ENCODE measurements at regions not wholly inside any gene's neighbourhood (a gene's known extent, or its start where the extent isn't known, plus 50 kb on each side); places are given as distances from the start of the nearest gene placed in this dataset.

DNA sequence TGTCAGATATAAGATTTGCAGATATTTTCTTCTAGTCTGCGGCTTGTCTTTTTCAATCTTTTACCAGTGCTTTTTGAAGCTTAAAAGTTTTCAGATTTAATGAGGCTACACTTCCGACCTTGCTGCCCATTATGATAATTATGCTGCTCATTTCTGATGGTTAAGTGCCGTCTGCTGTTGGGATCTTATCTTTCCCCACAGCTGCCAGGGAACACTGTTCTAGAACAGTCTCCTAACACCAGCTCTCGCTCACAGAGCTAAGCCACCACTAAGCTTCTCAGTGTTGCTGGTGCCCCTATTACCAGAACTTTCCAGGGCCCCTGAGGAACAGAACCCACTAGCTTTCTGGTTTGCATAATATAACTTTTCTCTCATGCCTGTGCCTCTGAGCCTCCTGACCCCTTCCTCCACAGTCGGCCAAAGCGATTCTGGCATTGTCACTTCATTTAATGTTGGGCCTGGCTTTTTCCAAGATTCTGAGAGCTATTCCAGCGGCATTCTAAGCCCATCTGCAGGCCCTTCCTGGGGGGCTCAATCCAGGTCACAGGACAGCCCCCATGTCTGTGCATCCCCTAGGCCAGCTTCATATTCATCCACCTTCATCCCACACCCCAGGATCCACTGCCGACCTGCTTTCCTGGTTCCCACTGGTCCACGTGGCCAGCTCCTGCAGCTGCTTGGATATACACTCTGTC lies 237.0 kb downstream of the PTPRU start:
- no peaks in the 10 kb centered on the region for H3K36me3 Mint-ChIP-seq (ENCODE audit: low read depth, unreplicated experiment)
- H3K27me3 Mint-ChIP-seq (ENCODE audit: unreplicated experiment) = peaks cover 4% of the 10 kb centered on the region
- H3K4me1 Mint-ChIP-seq (ENCODE audit: unreplicated experiment) = no peaks in the 10 kb centered on the region
- no peak overlapping the region for H3K27ac Mint-ChIP-seq (ENCODE audit: unreplicated experiment)
- TF ChIP-seq, protein P1, sequence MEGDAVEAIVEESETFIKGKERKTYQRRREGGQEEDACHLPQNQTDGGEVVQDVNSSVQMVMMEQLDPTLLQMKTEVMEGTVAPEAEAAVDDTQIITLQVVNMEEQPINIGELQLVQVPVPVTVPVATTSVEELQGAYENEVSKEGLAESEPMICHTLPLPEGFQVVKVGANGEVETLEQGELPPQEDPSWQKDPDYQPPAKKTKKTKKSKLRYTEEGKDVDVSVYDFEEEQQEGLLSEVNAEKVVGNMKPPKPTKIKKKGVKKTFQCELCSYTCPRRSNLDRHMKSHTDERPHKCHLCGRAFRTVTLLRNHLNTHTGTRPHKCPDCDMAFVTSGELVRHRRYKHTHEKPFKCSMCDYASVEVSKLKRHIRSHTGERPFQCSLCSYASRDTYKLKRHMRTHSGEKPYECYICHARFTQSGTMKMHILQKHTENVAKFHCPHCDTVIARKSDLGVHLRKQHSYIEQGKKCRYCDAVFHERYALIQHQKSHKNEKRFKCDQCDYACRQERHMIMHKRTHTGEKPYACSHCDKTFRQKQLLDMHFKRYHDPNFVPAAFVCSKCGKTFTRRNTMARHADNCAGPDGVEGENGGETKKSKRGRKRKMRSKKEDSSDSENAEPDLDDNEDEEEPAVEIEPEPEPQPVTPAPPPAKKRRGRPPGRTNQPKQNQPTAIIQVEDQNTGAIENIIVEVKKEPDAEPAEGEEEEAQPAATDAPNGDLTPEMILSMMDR (IDR thresholded peaks at IDR 0.05; ENCODE audit: unreplicated experiment) = no peak
- no peak for DNase-seq (ENCODE audit: low spot score)
- H3K9me3 Mint-ChIP-seq (ENCODE audit: unreplicated experiment) = no peaks in the 10 kb centered on the region
- H3K4me3 Mint-ChIP-seq (ENCODE audit: unreplicated experiment) = no peak overlapping the region

DNA sequence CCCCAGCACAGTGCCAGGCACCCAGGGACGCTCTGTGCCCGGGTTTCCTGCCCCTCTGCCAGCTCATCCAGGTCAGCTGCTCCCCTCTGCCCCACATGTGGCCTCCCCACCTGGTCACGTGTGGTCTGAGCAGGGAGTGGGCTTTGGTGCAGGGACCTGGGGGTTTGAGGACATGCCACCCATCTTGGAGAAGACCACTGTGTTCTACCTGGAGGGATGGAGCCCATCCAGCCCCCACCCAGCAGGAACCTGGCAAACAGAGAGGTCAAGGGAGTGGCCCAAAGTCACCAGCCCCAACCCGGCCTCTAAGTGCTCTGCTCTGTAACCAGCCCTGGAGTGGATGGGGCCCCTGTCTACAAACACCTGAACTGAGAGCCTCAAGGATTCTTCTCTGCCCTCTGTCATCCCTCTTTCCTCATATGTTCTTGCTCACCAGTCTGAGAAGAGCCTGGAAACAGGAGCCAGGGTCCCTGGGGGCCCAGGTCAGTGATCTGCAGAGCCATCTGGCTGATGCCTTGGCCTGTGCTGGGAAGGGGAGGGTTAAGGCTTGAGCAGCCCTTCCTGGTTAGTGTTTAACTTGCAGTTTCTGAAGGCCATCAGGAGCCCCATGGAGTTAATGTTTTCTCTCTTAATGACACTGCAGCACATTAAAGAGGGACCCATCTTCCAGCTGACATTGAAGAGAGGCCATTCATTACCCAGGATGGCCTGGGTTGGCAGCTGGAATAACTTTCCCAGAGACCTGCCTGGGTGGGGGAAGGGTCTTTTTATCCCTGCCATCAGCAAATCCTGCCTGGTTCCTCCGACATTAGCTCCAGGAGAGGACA lies 235.4 kb downstream of the PTPRU start:
- TF ChIP-seq, protein P1 (IDR thresholded peaks at IDR 0.05; ENCODE audit: unreplicated experiment) = no peak
- H3K27me3 Mint-ChIP-seq (ENCODE audit: unreplicated experiment) = peaks cover 4% of the 10 kb centered on the region
- H3K4me1 Mint-ChIP-seq (ENCODE audit: unreplicated experiment) = no peaks in the 10 kb centered on the region
- H3K36me3 Mint-ChIP-seq (ENCODE audit: low read depth, unreplicated experiment) = no peaks in the 10 kb centered on the region
- H3K4me3 Mint-ChIP-seq (ENCODE audit: unreplicated experiment) = no peak overlapping the region
- no peak overlapping the region for H3K27ac Mint-ChIP-seq (ENCODE audit: unreplicated experiment)
- no peaks in the 10 kb centered on the region for H3K9me3 Mint-ChIP-seq (ENCODE audit: unreplicated experiment)
- DNase-seq (ENCODE audit: low spot score) = no peak

- Mint-ChIP-seq H3K9me3 (ENCODE audit: unreplicated experiment) (no peaks in the 10 kb centered on the region), H3K4me1 (ENCODE audit: unreplicated experiment) (no peaks in the 10 kb centered on the region), H3K4me3 (ENCODE audit: unreplicated experiment) (no peak overlapping the region), H3K27ac (ENCODE audit: unreplicated experiment) (no peak overlapping the region), H3K36me3 (ENCODE audit: low read depth, unreplicated experiment) (no peaks in the 10 kb centered on the region), H3K27me3 (ENCODE audit: unreplicated experiment) (peaks cover 4% of the 10 kb centered on the region)
- TF ChIP-seq, protein P1 (IDR thresholded peaks at IDR 0.05; ENCODE audit: unreplicated experiment) = no peak
- DNase-seq (ENCODE audit: low spot score) = no peak
These were observed 234.4 kb downstream of the PTPRU start for GRCh38 chr1:29470788-29471119.

DNA sequence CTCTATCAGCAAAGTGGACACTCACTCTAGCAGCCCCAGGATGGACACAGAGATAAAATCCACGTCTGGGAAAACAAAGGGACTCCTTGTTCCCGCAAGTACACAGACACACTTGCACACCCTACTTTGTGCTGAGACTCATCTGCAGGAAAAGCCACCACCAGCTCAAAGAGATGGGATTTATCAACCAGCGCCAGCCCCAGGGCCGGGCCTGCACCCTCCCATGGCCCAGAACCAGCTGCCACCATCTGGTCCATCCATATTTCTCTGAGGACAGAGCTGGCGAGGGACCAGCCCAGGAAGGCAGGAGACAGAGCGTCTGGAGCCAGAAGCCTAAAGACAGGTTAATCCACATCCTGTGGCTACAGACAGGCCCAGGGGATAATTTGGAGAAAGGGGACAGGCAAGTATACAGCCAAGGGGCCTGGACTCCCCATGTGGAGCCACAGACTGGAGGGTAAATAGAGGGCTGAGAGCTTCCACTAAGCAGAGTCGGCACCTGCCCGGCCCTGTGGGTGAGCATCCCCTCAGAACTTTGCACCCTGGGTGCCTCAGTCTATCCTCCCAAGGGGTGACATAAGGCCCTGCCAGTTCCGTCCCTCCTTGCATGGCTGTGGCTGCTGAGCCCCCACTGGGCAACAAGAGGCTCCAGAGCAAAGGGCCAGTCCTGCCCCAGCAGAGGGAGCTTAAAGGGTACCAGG lies 233.9 kb downstream of the PTPRU start:
- TF ChIP-seq, protein P1 (IDR thresholded peaks at IDR 0.05; ENCODE audit: unreplicated experiment) = no peak
- H3K27ac Mint-ChIP-seq (ENCODE audit: unreplicated experiment) = no peak overlapping the region
- DNase-seq (ENCODE audit: low spot score) = no peak
- H3K9me3 Mint-ChIP-seq (ENCODE audit: unreplicated experiment) = no peaks in the 10 kb centered on the region
- H3K4me1 Mint-ChIP-seq (ENCODE audit: unreplicated experiment) = no peaks in the 10 kb centered on the region
- no peaks in the 10 kb centered on the region for H3K36me3 Mint-ChIP-seq (ENCODE audit: low read depth, unreplicated experiment)
- peaks cover 4% of the 10 kb centered on the region for H3K27me3 Mint-ChIP-seq (ENCODE audit: unreplicated experiment)
- no peak overlapping the region for H3K4me3 Mint-ChIP-seq (ENCODE audit: unreplicated experiment)

Measured in endothelial cell (in vitro differentiated cells).